GM13977 (cell line): ENCODE measurements at regions not wholly inside any gene's neighbourhood (a gene's known extent, or its start where the extent isn't known, plus 50 kb on each side); places are given as distances from the start of the nearest gene placed in this dataset.

ENCODE experiments used
- DNase-seq: peaks from one replicate; pipeline ENCODE4 v3.0.0; 2012; ENCODE audit warnings: low spot score
- in situ Hi-C: fragments of 300-500 bp; cut with MboI; formaldehyde crosslinking; loops from one replicate; pipeline ENCODE4 v1.12.0; 2022; ENCODE audit warnings: low sequenced_read_pairs, low pct_unique_long_range_greater_than_20kb, mixed read lengths, inconsistent platforms; ENCODE audit not compliant: unreplicated experiment
- TF ChIP-seq, protein P1 (sequence below): IDR thresholded peaks from 2 replicates; pipeline ENCODE4 v1.5.1; 2012; ENCODE audit warnings: mild to moderate bottlenecking, control low read depth; ENCODE audit not compliant: insufficient read depth; ENCODE audit errors: extremely low read depth, missing control alignments

- no peak for DNase-seq
- TF ChIP-seq, protein P1, sequence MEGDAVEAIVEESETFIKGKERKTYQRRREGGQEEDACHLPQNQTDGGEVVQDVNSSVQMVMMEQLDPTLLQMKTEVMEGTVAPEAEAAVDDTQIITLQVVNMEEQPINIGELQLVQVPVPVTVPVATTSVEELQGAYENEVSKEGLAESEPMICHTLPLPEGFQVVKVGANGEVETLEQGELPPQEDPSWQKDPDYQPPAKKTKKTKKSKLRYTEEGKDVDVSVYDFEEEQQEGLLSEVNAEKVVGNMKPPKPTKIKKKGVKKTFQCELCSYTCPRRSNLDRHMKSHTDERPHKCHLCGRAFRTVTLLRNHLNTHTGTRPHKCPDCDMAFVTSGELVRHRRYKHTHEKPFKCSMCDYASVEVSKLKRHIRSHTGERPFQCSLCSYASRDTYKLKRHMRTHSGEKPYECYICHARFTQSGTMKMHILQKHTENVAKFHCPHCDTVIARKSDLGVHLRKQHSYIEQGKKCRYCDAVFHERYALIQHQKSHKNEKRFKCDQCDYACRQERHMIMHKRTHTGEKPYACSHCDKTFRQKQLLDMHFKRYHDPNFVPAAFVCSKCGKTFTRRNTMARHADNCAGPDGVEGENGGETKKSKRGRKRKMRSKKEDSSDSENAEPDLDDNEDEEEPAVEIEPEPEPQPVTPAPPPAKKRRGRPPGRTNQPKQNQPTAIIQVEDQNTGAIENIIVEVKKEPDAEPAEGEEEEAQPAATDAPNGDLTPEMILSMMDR, result no peak
- in situ Hi-C loops, result no loop called here
Measured at GRCh38 chrX:724256-724655, 93.7 kb downstream of the SHOX start.

- in situ Hi-C loops, result no loop called here
- TF ChIP-seq, protein P1, result no peak
- no peak for DNase-seq
Measured at GRCh38 chrX:723781-724180, 93.2 kb downstream of the SHOX start.

DNA sequence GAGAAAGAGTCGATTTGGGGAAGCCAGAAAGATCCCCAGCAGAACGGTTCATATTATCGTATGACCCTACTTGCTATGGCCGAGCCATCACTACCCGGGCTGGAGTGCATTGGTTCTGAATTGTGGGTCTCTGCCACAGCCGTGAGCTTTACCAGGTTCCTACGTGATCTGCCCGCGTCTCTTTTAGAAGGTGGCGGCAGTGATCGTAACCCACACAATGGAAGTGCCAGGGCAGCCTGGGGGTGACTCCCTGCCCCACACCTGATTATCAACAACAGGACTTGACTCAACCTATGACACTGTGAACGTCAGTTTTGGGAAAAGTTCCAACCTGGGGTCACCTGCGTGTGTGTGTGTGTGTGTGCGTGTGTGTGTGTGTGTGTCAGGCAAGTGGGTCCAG is 90.8 kb downstream of the SHOX start:
- in situ Hi-C loops, result no loop called here
- TF ChIP-seq, protein P1, result no peak
- no peak for DNase-seq

DNA sequence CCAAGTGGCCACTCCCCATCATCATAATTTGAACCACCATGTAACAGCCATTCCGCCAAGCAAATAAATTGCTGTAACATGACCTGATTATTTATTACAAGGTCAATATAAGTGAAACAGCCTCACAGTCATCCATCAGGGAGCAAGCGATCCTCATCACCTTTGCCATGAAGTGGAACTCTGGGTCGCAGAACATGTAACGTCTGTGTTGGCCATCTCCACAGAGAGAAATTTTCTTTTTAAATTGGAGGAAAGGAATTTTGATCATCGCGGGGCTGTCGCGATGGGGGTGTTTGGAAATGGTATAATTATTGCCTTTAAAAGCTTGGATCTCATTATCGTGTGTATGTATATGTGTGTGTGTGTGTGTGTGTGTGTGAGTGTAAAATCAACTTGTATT is 90.2 kb downstream of the SHOX start:
- TF ChIP-seq, protein P1, result no peak
- in situ Hi-C loops, result no loop called here
- DNase-seq, result no peak

DNA sequence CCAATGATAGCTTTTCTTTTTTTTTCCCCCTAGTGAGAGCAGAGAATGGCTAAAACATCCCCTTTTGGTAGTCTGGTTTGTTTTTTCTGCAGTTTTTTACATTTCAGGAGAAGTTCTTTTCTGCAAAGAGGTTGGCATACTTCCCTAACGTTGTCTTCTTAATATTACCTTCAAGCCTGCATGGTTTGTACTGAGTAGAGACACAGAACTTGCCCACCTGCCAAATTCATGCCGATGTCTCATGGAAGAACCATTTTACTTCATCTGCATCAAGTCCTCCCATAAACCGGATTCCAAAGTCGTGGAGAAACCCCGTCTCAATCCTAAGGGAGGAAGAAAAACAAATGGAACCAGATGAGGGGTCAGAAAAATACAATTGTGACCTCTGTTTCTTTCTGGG is 89.7 kb downstream of the SHOX start:
- in situ Hi-C loops, result no loop called here
- DNase-seq, result no peak
- TF ChIP-seq, protein P1, result no peak

- no peak for DNase-seq
- TF ChIP-seq, protein P1, result no peak
- in situ Hi-C loops, result no loop called here
Measured at GRCh38 chrX:716136-716535, 85.5 kb downstream of the SHOX start.

- in situ Hi-C loops, result no loop called here
- TF ChIP-seq, protein P1, result no peak
- no peak for DNase-seq
Measured at GRCh38 chrX:714131-714530, 83.5 kb downstream of the SHOX start.
